NCI-H2107 (cell line): ENCODE measurements at regions not wholly inside any gene's neighbourhood (a gene's known extent, or its start where the extent isn't known, plus 50 kb on each side); places are given as distances from the start of the nearest gene placed in this dataset.
A peak's percentile ranks its signal among the peaks of the same experiment; 100 is the strongest.
"Not testable (repeated sequence)": the region's sequence is repeated elsewhere in the genome, so short reads cannot be mapped to it uniquely, and the experiment has no call there.

Experiments used
- DNase-seq: peaks from one replicate; lab custom pipeline; 2025; lab: John Stamatoyannopoulos, UW

DNA sequence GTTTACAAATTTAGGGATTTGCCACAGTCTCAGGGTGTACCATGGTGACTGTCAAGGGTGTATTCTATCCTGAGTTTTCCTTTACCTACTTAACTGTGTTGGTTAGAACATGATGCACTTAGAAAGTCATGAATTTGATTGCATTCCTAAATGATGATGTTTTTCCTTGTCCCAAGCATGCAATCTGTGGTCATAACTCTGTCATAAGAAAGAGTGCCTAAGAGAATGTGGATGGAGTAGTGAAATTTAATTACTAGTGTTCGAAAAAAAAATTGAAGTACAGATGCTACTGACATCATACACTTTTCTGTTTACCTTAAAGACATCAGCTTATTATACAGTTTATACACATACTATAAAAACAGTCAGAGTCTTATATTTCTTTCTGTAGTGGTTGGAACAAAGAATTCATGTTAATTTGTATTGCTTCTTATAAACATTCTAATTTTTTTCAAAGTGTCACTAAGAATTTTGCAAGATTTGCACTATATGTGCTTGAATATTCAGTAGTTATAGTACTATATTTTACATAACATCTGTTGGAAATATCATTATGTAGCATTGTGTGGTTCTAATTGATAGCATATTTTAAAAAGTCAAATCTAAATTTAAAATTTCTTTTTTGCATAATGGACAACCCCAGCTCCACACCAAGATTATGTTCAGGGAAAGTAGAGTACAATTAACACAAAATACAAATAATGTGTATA, 231.3 kb upstream of the KCNMB2 start:
- DNase-seq: no peak

DNA sequence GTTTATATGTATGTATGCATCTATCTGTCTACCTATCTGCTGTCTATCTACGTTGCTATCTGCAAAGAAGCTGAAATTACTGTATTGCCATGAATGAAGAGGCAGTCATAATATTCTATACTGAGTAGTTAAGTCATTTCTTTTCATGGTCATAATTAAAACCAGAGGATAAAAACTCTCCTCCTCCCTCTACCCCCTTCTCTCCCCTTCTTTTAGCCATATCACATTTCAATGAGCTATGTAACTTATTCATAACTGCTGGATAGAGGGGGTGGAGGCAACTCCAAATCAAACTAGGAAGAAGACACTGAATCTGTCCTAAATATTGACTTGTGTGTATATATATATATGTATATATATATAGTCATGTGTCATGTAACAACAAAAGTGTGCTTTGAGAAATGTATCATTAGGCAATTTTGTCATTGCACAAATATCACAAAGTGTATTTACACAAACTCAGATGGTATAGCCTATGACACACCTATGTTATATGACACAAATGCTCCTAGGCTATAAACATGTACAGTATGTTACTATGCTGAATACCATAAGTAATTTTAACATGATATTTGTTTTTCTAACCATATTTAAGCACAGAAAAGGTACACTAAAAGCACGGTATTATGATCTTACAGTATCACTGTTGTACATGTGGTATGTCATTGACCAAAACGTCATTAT, 229.7 kb upstream of the KCNMB2 start:
- DNase-seq: no peak

DNA sequence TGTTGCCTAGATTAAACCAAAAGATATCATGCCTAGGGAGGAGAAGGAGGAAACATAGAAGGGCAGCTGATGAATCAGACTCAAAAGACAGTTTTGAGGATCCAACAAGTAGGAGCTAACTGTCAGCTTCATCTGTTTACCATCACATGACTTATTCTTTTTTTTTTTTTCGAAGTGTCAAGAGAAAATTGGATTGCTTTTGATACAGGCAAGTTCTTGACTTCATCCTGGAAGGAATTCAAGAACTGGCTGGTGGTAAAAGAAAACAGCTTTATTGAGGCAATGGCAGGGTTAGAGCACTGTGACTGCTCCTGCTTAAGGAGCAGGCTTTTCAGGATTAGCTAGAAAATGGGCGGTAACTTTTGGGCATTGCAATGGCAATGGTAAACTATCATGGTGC, 227.5 kb upstream of the KCNMB2 start:
- no peak for DNase-seq

DNA sequence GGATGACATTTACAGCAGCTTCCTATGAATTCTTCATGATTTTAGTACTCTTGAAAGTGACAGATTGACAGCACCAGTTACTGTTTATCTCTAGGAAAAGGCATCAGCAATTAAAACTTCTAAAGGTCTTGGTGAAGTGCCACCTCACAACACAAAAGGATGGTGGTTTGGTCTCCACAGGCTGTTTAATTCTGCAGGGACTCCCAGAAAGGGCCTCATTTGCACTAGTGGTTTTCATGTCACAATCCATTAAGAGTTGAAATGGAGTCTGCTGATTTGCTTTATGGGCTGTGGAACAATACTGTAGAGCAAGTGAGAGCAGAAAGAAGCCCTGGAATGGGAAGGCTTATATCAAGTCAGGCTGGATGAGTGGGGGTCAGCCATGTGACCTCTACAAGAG, 225.3 kb upstream of the KCNMB2 start:
- peak; percentile 93 for DNase-seq

DNA sequence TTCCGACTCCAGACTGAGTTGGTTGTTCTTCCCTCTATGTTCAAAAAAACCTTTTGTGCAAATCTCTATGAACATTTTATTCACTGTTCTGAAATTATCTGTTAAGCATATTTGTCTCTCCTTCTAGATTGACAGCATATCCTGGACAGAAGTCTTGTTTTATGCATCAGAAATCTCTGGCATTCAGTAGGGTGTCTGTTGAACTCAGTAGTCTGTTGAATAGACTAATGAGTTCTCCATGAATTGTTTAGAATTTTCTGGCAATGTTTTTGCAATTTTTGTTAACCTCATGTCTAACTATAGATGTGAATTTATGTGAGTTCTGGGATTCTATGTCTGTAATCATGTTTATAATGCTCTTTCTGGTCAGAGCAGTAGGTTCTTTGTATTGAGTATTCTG, 222.5 kb upstream of the KCNMB2 start:
- DNase-seq: no peak

DNA sequence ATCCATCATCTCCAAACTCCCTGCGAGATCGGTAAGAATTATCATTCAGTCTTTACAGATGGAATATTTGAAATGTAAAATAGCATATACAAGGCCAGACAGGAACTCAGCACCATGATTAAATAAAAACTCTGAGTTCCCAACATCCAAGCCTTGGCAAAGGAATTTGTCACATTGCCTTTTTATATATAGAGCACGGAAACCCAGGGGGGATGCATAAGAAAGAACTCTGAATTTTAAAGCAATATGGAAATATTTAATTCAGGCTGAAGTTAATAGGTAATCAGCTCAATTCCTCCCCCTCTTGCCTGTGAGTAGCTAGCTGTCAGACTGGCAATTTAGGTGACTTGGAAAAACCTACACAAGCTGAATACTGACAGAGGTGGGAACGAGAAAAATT, 217.9 kb upstream of the KCNMB2 start:
- no peak for DNase-seq

DNA sequence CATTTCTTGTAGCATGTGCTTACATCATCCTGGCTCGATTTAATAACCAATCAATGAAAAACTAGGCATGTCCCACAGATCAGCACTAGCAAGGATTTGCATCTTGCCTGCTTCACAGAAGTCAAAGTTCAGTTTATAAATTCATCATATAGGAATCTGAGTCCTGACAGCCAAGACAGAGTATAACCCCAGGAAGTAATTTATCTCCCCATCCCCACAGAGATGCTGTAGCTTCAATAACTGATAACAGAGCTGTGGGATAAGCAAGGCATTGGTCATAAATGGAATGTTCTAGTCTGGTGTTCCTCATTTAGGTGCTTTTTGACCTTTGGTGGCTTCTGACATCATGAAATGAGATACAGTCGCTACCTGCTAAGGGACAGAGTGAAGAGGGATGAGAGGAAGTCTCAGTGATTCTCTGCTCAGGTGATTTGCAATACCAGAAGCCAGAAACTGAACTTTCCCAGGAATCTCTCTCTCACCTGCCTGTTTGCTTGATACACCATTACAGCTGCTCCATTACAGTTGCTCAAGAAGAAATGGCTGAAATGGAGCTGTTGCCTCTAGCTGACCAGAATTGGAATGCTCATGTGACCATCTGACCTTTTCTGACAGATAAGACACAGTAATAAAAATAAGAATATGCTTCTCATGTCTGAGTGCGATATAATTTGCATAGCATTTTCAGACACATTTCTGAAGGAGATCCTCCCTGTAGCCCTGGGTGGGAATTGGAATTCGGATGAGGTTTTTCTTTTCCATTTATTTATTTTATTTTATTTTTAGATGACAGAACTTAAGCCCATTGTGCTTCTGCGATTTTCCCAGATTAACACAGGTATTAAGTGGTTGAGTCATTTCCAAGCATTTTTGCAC, 217.1 kb upstream of the KCNMB2 start:
- DNase-seq: no peak

DNA sequence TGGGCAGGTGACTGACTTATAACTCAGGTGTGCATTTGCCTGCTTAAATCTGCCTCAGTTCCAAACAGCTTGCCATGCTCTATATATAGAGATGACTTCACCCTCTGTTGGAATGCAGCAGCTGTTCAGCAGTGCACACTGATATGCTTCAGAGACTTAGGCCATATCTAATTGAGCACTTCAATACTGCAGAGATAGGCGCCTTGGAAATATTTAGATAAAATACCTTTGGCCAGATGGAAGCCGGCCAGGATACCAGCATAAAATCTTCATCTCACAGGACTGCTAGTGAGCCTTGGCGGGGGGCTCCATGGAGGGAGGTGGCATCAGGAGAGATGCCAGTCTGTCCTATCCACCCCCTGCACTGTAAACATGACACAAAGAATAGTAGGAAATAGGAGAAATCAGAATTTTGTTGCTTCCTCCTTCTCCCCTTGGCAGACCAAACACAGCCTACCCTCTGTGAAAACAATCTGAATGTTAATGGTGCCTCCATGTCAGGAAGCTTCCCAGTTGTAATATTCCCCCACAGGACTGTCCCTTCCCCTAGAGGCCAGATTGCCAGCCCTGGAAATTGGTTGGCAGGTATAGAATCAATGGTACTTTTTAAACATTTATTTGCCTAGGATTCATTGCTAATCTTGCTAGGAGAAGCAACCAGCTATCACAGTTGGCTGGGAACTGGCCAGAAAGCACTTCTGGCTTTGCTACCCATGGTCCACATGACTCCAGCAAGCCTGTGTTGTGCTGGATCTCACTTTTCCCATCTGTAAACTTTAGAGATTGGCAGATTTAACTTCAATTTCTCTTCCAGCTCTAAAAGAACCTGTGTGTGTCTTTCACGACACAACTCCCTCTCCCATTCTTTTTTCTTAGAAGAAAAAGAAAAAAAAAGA, 215.5 kb upstream of the KCNMB2 start:
- peak; percentile 44 for DNase-seq

DNA sequence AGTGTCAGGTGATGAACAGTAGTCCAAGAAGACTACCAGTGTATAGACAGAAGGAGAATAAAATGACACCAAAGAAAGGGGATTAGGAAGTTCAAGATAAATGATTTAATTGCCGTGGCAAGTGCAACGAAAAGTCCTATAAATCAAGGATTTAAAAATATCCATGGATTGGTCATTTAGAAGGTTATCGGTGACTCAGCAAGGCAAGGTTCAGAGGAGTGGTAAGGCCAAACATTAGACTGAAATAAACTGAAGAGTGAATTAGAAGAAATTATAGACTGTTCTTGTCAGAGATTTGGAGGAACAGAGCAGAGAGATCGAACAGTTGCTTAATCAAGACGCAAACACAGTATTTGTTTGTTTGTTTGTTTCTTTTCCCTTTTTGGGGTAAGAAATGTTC, 211.9 kb upstream of the KCNMB2 start:
- no peak for DNase-seq

DNA sequence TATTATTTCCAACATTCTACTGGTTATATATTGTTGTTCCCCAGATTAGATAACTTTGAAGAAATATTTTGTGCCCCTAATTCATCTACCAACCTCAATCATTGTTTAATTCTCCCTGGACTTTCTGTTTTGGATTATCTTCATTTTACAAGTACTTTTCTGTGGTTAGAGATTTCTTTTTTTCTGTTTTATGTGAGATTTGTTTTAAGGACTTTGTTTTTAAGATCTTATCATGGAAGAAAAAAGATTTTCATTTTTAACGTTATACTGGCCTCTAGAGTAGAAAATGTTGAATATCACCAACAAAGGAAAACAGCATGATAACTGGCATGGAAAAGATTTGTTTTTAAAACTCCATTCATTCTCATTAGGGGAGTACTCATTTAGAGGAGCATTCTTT, 210.9 kb upstream of the KCNMB2 start:
- DNase-seq: peak; percentile 20

DNA sequence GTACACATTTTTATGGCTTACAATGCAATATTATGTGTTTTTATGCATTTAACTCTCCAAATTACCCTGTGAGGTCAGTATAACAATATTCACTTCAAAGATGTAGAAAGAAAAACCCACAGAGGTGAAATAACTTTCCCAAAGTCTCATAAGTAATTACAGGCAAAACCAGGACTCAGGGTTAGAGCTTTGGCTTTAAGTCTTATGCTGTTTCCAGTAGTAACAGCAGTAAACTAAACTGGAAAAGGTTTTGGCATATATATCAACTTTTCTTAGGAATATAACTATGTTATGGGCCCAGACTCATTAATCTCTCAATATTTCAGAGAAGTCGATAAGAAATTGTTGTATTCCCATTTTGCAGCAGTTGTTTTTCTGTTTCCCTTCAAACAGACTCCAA, 206.3 kb upstream of the KCNMB2 start:
- no peak for DNase-seq

DNA sequence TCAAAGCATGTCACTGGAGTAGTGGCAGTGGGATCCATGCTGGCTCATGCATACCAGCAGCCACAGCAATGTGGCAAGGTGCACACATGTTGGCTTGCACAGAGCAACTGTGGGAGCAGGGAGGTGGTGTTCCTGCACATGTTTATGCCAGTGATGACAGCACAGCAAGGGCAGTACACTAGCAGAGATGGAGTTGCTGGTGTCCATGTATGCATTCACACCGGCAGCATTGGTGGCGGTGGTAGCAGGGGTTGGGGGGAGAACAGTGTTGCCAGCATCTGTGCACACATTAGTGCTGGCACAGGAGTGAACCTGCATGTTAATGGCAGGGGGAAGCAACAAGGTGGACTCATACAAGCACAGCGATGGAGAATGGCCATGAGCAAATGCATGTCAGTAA, 202.0 kb upstream of the KCNMB2 start:
- no peak for DNase-seq

DNA sequence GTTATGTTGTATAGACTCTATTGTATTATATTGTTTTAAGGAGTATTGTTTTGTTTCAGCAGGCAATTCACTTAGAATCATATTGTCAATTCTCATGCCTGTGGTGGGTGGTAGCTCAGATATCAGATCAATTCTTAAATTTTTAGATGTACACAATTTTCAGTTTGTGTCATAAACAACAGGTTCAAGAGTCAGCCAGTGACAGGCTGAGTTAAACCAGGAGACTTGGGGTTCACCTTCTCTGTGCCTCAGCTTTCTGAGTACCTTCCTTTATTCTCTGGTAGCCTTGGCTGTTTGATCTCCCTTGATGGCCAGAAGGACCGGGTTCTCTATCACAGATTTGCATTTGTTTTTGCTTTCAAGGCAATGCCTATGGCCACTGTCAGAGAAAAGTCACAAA, 199.9 kb upstream of the KCNMB2 start:
- DNase-seq: no peak

DNA sequence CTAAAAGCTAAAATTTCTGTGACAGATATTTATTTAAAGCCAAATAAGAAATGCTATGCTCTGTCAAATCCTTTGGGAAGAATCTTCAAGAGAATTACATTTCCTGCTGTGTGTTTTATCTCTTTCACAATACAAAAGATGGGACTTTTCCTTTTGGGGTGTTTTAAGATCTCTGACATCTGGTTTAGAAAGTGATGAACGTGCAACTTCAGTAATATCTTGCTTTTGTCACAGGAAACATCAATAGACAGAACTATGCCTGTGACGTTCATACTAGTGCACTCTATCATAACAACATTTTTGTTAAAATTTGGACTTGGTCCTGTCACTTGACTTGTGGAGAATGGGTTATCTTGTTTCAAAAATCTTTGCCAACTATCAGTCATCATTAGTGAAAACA, 195.7 kb upstream of the KCNMB2 start:
- no peak for DNase-seq

DNA sequence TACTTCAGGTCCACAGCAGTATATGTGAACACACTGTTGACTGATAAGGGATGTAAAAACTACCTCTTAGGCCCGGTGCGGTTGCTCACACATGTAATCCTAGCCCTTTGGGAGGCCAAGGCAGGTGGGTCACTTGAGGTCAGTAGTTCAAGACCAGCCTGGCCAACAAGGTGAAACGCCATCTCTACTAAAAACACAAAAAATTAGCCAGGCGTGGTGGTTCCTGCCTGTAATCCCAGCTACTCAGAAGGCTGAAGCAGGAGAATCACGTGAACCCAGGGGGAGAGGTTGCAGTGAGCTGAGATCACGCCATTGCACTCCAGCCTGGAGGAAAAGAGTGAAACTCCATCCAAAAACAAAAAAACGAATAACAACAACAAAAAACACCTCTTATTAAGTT, 194.6 kb upstream of the KCNMB2 start:
- DNase-seq: no peak

DNA sequence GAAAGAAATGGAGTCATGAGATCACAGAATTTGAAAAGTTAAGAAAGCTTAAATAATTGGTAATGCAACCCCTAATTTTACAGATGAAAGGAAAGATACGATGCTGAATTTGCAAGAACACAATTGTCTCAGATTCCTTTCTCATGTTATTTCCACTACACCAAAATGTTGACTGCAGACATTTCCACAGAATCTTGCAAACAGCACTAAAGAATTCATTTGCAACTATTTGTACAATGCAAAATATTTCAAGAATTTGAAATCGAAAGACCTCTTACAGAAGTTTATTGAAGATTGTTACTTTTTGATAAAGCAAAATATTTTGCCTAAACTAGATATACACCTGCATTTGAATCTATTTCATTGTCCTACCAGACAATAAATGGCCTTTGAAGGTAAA, 194.1 kb upstream of the KCNMB2 start:
- no peak for DNase-seq

DNA sequence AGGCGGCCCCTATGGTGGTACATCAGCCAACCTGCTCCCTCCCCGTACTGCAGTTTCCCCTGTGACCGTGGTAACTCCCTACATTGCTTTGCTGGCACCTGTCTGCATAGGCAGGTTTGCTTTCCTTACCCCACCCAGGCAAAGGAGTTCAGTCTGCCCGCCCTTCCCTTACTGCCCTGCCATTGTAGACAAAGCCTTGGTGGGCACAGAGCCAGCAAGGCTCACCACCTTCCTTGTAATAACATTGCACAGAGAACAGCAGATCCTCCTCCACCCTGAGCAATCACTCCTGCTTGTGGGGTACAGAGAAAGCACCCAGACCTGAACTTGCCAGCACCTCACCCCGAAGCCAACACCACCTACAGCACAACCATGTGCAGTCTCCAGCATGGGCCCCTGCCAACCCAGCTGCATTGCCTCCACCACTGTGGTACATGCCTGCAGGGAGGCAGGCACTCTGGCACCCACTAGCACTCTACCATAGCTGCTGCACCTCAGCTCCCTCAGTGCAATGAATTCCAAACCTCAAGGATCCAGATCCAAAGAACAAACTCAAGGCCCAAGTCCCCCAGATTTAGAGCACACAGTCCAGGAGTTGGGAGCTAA, 192.7 kb upstream of the KCNMB2 start:
- DNase-seq: no peak

DNA sequence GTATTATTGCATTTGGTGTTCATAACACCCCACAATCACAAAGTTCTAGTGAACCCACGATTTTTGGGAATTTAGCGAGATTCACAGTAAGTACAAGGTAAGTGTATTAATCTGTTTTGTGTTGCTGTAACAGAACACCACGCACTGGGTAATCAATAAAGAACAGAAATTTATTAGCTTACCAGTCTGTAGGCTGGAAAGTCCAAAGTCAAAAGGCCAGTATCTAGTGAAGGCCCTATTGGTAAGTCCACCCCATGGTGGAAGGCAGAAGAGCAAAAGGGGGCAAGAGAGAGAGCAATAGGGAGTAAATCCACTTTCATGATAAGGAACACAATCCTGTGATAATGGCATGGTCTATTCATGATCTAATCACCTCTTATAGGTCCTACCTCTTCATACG, 190.3 kb upstream of the KCNMB2 start:
- no peak for DNase-seq

DNA sequence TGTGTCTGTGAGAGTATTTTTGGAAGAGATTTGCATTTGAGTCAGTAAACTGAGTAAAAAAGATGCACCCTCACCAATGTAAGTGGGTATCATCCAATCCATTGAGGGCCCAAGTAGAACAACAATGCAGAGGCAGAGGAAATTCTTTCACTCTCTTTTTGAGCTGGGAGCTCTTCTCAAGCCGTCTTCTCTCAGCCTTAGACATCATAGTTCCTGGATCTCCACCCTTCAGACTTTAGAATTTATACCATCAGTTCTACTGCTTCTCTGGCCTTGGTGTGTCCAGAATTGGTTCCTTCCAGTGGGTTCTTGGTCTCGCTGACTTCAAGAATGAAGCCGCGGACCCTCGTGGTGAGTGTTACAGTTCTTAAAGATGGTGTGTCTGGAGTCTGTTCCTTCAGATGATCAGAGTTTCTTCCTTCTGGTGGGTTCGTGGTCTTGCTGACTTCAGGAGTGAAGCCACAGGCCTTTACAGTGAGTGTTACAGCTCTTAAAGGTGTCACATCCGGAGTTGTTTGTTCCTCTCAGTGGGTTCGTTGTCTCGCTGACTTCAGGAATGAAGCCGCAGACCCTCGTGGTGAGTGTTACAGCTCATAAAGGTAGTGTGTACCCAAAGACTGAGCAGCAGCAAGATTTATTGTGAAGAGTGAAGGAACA, 187.5 kb upstream of the KCNMB2 start:
- not testable (repeated sequence) for DNase-seq

DNA sequence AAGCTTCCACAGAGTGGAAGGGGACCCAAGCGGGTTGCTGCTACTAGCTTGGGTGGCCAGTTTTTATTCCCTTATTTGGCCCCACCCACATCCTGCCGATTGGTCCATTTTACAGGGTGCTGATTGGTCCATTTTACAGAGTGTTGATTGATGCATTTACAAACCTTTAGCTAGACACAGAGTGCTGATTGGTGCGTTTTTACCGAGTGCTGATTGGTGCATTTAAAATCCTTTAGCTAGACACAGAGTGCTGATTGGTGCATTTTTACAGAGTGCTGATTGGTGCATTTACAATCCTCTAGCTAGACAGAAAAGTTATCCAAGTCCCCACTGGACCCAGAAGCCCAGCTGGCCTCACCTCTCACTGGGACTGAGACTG, 187.0 kb upstream of the KCNMB2 start:
- not testable (repeated sequence) for DNase-seq

DNA sequence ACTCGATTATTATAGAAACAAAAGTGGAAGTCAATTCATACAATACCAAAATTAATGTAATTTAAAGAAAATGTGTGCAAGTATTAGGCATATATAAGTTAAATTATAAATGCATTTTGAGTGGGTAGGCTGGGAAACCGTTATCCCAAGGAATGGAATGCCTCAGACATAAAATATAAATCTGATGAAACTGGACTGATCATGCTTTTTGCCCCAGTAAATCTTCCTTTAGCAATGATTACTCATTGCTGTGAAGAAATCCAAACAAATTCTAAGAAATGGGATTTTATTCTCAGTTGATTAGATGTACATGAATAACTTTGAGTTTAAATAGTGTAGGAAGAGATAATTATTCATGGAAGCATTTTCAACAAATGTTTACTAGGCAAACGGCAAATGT, 185.5 kb upstream of the KCNMB2 start:
- DNase-seq: no peak
